ENCODE measurements at regions not wholly inside any gene's neighbourhood (a gene's known extent, or its start where the extent isn't known, plus 50 kb on each side); places are given as distances from the start of the nearest gene placed in this dataset.
"Not testable (repeated sequence)": the region's sequence is repeated elsewhere in the genome, so short reads cannot be mapped to it uniquely, and the experiment has no call there.

DNA sequence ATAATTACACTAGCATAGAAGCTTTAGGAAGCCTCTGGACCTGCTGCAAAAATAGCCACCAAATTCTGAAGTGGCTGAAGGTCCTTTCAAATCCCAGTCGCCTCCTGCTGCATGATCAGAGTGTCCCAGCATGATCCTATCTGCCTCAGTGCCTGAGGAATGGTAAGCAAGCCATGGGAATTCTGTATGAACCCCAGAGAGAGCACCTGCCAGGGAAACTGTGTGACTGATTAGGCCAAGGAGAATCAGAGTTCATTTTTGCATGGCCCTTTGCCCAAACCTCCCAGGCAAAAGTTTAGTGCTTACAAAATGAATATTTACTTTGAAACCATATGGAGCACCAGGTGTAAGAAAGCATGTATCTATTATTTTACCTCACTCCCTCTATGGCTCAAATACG lies 221.4 kb downstream of the ARL4C start:
- no peak for DNase-seq (ENCODE audit: low spot score)

DNA sequence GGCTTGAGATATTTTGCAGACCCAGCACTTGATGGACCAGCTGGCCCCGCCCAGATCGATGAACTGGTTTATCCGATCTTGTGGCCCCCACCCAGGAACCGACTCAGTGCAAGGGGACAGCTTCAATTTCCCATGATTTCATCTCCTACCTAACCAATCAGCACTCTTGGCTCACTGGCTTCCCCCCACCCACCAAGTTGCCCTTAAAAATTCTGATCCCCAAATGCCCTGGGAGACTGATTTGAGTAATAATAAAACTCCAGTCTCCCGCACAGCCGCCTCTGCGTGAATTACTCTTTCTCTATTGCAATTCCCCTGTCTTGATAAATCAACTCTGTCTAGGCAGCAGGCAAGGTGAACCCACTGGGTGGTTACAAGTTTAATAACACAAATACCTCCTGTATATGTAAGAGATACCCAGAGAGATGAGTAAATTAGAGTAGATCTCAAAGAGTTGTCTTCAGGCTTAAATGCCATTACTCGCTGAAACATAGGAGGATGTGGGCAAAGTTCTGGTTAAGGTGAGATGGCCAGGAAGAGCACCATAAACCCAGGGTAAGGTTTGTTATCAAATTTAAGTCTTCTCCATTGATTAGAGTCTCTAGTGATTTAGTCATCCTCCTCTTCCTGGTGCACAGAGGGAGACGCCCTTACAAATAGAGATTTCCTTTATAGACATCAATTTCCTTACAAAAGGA lies 222.8 kb downstream of the ARL4C start:
- DNase-seq (ENCODE audit: low spot score), result no peak

DNA sequence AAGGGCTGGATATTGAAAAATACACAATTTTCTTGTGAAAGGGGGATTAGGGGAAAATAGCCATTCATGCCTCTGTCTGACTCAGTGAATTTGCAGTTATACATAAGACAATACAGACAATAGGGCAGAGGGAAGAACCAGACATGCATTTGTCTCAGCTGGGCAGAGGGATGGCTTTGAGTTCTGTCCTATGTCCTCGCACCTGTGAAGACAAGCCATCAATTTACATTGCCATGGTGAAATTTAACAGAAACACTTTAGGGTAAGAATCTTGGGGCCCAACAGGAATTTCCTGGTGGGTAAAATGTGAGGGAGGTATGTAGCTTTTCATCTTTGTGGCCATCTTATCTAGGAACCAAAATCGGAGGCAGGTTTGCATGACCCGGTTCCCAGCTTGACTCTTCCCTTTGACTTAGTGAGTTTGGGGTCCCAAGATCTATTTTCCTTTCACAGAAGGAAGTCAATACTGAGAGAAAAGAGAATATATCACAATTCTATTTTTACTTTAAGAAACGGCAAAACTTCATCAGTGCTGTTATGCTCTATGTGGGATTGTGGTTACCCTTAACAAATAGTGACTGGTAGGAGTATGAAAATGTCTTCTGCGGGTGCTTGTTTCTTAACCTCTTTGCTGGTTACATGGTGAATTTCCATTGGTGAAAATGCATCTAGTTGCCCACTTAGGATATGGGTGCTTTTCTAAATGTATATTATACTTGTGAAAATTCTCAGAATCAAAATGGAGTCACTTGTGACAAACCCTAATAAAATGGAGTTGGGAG lies 221.8 kb downstream of the SPP2 start:
- no peak for DNase-seq (ENCODE audit: low spot score)

DNA sequence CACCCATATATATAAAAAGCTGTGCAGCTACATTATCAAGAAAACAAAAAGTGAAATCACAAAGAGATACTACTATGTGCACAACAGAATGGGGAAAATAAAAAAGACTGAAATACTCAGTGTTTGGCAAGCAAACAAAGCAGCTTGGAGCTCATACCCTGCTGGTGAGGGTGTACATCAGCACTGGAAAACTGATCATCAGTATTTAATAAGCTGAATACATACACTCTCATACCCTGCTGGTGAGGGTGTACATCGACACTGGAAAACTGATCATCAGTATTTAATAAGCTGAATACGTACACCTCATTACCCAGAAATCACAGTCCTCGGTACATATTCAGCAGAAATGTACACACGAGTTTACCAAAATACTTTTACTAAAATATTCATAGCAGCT lies 220.8 kb downstream of the SPP2 start:
- no peak for DNase-seq (ENCODE audit: low spot score)

DNA sequence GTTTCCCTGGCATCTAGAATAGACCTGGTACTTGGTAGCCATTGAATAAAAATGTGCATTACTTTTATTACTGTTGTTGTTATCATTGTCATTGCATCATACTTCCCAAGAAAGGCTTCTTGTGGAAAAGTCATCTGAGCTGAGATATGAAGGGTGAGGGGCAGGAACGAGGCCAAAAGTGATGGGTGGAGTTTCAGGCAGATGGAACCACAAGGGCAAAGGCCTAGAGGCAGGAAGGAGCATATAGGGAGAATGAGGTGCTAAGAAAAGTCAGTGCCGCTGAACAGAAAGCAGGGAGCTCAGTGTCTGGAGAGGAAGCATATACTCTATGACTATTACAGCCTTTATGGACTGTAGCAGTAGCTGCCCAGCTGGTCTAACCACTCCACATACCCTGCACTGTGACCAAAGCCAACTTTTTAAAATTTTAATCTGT lies 219.3 kb downstream of the SPP2 start:
- DNase-seq (ENCODE audit: low spot score), result no peak

DNA sequence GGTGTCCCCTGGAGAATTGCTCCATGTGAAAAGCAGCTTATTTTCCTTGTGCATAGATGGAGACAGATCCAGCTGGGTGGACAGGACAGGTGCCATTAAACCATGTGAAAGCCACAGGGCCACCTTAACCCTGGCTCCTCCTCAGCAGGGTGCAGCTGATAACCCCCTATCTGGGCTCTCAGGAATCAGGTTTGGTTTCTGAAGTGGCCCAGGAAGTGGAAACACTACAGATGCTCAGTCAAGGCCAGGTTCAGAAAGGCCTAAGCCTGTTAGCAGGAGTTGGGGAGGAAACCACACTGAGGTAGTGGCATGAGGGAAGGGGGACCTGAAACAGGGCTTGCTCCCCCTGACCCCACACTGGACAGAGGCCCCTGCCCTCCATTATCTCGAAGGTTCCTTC lies 217.0 kb downstream of the SPP2 start:
- DNase-seq (ENCODE audit: low spot score), result no peak

DNA sequence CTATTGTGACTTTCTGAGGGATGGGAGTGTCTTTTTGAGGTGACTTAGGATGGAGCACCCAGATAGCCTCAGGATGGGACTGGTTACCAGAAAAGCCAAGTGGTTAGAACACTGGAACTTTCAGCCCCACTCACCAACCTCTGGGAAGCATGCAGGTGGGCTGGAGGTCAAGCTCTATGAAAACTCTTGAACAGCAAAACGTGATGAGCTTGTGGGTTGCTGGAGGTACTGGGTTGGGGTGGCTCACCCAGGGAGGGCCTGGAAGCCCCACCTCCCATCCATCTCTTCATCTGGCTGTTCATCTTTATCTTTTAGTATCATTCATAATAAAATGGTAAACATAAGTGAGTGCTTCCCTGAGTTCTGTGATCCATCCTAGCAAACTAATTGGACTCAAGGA lies 216.4 kb downstream of the SPP2 start:
- no peak for DNase-seq (ENCODE audit: low spot score)

DNA sequence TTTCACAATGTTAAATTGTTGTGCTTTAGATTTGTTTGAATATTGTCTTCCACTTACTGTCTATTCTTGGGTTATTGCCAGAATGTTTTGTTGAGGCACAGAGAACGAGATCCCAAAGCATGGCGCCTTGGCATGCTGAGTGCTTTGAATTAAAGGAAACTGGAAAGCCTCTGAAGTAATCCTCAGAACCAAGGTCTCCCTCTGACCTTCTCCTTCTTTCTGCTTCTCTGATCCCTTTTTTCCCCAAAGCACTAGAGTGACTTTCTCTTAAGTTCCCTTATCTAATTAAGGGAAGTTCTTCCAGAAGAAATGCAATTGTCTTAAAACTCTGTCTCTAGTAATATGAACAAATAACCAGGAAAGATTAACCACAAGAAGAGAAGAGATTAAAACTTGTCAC lies 214.7 kb downstream of the SPP2 start:
- DNase-seq (ENCODE audit: low spot score), result no peak

DNA sequence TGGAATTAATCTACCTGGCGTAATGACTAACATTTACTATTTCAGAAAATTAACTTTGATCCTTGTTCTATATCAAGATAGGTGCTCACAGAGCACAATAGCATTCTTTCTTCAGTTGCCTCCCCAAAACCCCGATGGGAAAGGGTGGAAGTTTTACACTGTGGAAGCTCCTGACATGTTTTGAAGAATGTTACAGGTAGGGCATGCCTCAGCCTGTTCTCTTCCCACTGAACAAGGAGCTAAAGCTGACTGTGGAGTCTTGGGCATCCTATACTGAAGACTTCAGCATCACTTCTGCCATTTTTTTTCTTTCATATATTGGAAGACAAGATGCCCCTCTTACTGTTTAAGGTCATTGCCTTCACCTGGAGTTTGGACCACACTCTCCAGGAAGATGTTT lies 211.2 kb downstream of the SPP2 start:
- DNase-seq (ENCODE audit: low spot score), result no peak

DNA sequence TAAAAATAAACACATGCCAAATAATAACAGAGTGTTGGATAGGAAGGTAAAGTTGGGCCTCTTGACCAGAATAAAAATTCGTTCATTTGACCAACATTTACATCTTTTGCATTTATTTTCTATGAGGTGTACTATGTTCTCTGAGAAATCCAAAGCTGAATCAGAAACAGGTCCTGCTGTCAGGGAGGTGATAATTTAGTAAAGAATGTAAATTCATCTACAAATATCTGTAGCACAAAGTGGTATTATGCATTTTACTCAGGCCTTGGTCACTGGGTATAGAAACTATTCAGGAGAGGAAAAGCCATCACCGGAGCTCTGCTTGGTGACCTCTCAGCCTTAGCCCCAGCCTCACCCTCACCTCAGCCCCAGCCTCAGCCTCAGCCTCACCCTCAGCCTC lies 208.9 kb downstream of the SPP2 start:
- DNase-seq (ENCODE audit: low spot score), result no peak

DNA sequence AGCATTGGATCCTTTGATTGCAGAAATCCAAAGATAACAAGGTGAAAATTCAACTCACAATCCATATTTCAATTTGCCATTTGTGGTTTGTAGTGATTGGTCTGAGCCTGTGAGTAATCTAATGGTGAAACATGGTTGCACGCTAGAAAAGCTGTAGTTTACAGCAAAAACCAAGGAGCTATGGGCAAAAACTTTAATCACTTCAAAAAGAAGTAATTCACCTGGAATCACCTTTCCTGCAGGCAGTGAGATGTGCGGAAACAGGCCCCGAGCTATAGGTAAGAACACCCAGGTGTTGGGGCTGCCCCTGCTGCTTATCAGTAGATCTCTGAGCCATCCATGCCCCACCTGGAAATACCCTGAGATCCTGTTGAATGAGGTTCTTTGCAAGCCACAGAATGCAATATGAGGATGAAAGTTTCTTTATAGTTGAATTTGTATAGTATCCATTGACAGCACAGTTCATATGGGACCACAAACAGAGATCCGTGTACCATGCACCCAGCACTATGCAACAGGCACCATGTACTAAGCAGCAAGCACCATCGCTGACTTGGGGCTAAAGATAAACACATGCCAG lies 208.2 kb downstream of the SPP2 start:
- DNase-seq (ENCODE audit: low spot score), result no peak

DNA sequence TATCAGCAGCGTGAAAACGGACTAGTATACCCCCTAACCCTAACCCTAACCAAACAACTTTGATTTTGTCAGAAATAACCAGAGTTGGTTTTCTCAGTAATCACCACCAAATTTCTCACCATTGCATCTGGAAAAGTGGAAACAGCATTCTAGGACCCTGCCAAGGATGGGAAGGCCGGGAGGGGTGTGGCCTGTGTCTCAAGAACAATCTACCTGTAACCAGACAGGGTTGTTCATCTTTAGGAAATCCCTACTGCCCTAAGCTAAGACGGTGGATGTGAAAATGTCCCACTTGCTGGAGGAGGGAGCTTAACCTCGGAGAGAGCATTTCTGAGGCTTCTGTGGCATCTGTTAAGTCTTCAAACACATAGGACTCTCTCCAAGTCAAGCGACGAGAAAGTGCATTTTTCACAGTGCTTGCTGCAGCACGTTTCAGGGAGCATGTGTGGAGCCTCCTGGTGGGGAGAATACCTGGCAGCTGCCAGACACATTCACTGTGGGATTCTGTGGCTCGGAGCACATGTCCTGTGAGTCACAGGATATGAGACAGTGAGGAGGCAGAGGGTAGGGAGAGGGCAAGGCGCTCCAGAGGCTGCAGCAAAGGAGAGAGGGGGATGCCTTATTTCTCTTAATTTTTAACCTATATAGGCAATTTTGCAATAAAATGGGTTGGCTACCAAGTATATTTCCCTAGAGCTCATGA lies 207.5 kb downstream of the SPP2 start:
- DNase-seq (ENCODE audit: low spot score), result no peak

DNA sequence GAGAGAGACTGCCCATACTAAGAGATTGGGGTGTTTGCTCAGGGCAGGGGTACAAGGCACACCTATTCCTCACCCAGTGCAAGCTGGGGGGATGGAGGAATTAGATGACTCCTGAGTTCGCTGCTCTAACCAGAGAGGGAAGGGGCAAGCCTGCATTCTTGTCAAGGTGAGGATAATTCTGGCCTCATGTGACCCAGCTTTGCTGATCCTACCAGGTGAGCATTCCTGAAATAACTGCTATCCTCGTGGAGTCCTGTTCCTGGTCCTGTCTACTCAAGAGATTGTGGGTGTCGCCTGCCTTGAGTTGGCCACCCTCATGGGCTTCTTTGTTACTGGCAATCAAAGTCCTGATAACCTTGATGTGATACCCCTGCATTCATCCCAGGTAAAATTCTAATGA lies 206.0 kb downstream of the SPP2 start:
- no peak for DNase-seq (ENCODE audit: low spot score)

DNA sequence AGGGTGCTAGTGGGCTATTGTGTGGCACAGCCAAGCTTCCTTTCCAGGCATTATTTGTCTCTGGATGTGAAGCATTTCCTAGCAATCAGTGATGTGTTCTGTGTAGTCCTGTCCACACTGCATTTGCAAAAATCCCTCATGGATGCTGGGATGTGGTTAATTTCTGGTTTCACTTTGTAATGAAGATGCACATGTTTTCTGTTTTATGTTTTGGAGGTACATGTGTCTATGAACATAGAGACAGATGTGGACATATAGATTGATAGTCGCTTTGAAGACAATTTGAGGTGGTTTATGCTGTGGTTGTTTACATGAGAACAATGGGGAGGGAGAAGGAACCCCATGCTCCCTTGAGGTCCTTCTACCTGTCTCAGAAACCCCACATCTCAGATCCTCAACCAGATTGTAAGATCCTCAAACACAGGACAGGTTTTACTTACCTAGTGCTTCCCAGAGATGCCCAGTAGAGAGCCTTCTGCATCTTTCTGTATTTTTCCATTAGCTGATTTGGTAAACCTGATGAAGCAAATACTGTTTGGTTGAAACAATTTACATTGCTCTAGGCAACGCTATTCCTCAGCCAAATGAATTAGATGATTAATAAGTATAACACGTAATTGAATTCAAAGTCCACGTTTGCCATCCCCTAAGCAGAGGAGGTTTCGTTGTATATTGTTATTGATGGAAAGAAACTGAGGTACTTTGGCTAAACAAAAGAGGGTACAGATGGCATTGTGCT lies 204.4 kb downstream of the SPP2 start:
- no peak for DNase-seq (ENCODE audit: low spot score)

DNA sequence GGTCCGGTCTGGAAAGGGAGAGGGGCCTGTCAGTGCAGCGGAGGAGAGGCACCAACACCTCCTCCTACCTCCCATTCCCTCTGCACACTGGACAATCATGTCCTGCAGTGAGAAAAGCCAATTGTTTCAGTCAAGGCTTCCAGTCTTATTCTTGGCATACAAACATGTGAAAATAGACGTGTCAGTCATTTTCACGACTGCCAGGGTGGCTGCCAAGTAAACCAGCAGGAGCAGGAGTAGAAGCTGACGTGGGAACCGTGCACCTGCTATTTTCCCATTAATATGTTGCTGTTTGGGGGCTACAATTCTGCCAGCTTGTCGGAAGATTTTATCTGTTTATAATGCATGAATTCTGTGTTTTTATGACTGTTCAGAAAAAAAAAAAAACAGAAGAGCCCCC lies 202.3 kb downstream of the SPP2 start:
- DNase-seq (ENCODE audit: low spot score), result no peak

DNA sequence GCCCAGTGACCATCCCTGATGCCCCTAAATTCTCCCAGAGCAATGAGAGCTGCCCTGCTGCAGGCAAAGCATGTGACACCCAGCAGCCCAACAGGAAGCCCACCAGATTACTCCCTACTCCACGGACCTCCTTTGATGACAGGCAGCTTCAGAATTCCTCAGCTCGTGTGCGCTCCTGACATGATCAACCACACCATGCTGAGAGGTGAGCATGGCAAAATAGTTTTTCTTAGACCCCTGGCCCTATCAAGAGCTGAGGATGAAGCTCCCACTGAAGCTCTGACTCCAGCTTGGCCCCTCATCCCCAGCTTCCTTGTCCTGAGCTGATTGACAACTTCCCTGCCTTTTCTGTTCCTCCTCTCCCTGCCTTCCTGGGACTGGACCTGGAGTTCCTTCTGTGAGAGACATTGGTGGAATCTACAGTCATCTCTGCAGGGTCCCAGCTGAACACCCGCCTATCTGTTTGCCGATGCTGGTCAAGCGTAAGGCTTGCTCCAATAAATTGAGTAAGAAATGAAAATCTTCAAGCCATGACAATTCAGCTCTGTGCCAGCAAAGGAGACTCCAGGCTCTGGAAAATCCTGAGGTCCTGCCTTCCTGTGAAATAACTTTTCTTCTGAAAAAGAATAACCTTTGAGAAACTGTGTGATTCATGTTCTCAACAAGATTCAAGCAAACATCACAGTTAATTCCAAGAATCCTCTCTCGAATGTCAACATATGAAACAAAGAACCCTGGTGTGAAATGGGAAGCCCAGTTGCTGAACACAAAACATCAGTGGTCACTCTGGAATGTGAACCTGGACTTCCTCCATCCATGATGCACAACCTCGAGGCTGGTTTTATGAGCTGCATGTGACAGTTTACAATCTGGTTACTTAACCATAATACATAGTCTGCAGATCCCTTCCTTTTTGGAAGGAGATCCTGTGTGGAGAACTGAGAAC lies 201.1 kb downstream of the SPP2 start:
- no peak for DNase-seq (ENCODE audit: low spot score)

DNA sequence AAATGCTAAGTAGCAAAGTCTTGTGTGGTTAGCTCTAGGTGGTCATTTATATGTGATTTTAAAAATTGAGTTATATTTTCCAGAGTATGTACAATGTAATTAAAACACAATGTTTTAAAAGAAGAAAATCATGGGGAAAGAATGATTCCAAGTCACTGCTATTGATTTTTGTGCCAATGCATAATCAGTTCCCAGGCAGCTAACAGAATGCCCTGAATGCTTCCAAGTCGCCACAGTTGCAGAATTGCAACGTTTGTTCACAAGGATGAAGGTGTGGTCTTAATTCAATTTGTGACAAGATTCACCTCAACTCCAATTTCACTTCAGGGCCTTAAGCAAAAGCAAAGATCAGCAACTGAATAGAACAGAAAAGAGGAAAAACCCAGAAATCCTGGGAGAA lies 200.4 kb downstream of the SPP2 start:
- no peak for DNase-seq (ENCODE audit: low spot score)

DNA sequence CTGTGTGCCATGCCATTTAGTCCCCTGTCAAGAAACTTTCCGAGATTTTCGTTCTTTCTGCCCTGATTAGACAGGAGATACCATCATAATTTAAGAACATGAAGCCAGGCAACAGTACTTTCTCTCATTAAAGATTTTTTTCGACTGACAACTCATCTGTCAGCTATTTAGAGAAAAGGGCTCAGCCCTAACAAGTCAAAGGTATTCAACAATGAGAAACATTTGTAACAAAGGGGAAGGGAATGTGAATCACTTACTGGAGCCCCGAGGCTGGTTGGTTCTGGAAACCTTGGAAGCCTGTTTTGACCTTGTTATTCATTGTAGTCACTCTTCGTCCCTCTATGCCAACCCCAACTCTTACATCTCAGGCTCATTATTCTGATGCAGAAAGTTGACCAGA lies 199.4 kb downstream of the SPP2 start:
- no peak for DNase-seq (ENCODE audit: low spot score)

DNA sequence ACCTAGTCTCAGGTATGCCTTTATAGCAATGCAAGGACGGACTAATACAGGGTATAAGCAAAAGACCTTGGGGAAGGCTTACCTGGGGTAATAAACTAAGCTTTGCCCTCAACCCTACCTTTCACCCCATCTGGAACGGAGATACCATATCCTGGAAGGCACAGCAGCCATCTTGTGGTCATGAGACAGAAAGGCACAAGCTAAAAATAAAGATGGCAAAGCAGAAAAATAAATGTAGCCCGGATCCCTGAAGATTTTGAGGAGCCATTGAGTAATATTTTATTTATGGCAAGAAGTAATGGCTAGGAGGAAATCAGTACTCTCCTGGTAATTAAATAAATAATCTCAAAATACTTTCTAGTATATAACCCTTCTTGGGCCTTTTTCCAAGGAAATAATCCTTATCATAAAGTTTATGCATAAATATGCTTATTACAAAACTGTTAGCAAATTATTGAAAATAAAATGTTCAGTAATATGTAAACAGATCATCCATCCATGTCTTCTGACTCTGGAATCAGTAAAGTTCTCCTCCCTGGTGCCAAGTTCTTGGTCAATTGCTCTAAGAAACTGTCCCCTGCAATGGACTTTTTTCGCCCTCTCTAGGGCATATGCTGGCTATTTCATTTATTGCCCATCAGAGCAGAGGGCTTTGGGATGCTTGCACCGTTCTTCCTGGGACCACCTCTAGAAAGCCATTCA lies 198.7 kb downstream of the SPP2 start:
- no peak for DNase-seq (ENCODE audit: low spot score)

DNA sequence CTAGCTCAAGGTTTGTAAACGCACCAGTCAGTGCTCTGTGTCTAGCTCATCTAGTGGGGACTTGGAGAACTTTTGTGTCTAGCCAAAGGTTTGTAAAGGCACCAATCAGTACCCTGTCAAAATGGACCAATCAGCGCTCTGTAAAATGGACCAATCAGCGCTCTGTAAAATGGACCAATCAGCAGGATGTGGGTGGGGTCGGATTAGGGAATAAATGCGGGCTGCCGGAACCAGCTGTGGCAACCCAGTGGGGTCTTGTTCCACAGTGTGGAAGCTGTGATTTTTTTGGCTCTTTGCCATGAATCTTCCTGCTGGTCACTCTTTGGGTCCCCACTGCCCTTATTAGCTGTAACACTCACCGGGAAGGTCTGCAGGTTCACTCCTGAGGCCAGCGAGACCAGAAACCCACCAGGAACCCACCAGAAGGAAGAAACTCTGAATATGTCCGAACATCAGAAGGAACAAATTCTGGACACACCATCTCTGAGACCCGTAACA lies 197.8 kb downstream of the SPP2 start:
- not testable (repeated sequence) for DNase-seq (ENCODE audit: low spot score)
